Gastrocnemius medialis (tissue), 4 donors: ENCODE measurements at regions not wholly inside any gene's neighbourhood (a gene's known extent, or its start where the extent isn't known, plus 50 kb on each side); places are given as distances from the start of the nearest gene placed in this dataset.

Experiments used
- ATAC-seq, 2 donors: fragments of 150-250 bp; one replicate each; pipeline ENCODE4 v1.9.1; 2016
- DNase-seq, 2 donors: peaks; one replicate each; pipeline ENCODE4 v3.0.0-alpha.2; 2019
- H3K27ac ChIP-seq, 4 donors: fragments of 200-600 bp; sonication (generic); 1 replicate in 1 of 4; 2 replicates in 3 of 4; pipeline ENCODE4 v1.5.1; 2016 to 2018; ENCODE audit warnings: mild to moderate bottlenecking in 2 of 4, moderate library complexity in 1 of 4
- H3K27me3 ChIP-seq, 3 donors: fragments of 200-600 bp; sonication (generic) in 2 of 3; 1 replicate in 1 of 3; 2 replicates in 2 of 3; pipeline versions ENCODE4 v1.5.1 to v1.6.0; 2016 to 2019; ENCODE audit warnings: mild to moderate bottlenecking in 1 of 3, moderate library complexity in 1 of 3
- H3K36me3 ChIP-seq, 2 donors: fragments of 200-600 bp; sonication (generic) in 1 of 2; one replicate each; pipeline ENCODE4 v1.5.1; 2017 to 2018
- H3K4me1 ChIP-seq, 2 donors: fragments of 200-600 bp; sonication (generic) in 1 of 2; one replicate each; pipeline ENCODE4 v1.5.1; 2016 to 2017; ENCODE audit warnings: mild to moderate bottlenecking in 2 of 2
- H3K4me3 ChIP-seq, 4 donors: fragments of 200-600 bp; sonication (generic) in 3 of 4; 1 replicate in 1 of 4; 2 replicates in 3 of 4; pipeline ENCODE4 v1.5.1; 2016 to 2019; ENCODE audit warnings: mild to moderate bottlenecking in 2 of 4
- H3K9me3 ChIP-seq, 3 donors: fragments of 200-600 bp; sonication (generic) in 2 of 3; 1 replicate in 1 of 3; 2 replicates in 2 of 3; pipeline ENCODE4 v1.5.1; 2016 to 2019
- CTCF ChIP-seq, 5 experiments: fragments of 450-650 bp in 3 of 5; fragments of 200-600 bp in 2 of 5; sonication (generic) in 2 of 5; IDR thresholded peaks in 4 of 5; conservative IDR thresholded peaks in 1 of 5; 1 replicate in 4 of 5; 2 replicates in 1 of 5; pipeline ENCODE4 v1.5.1; 2016 to 2019; ENCODE audit warnings: antibody characterized with exemption in 5 of 5, mild to moderate bottlenecking in 3 of 5, moderate library complexity in 3 of 5
- POLR2A ChIP-seq, 2 donors: fragments of 450-650 bp; IDR thresholded peaks; one replicate each; pipeline ENCODE4 v1.6.1; 2017; ENCODE audit warnings: antibody characterized with exemption in 2 of 2, mild to moderate bottlenecking in 2 of 2, moderate library complexity in 2 of 2
- in situ Hi-C, 4 donors: fragments of 200-750 bp; cut with MboI; loops; one replicate each; pipeline versions ENCODE4 v1.15.0 to v1.8.0; 2017; ENCODE audit warnings: low sequenced_read_pairs in 4 of 4
- intact Hi-C: fragments of 100-400 bp; cut with DNase I; formaldehyde crosslinking; loops from one replicate; pipeline ENCODE4 v1.15.1; 2023; ENCODE audit warnings: low total_unique reads

- ATAC-seq (no peak), DNase-seq (no peak)
- Histone ChIP-seq H3K27ac (no peak overlapping the region), H3K9me3 (no peaks in the 10 kb centered on the region), H3K27me3 (no peaks in the 10 kb centered on the region), H3K4me1 (no peaks in the 10 kb centered on the region), H3K4me3 (no peak overlapping the region), H3K36me3 (no peaks in the 10 kb centered on the region)
- TF ChIP-seq POLR2A (IDR thresholded peaks at IDR 0.05) (no peak), CTCF (IDR thresholded peaks at IDR 0.05 in 4 of 5, conservative IDR thresholded peaks at IDR 0.05 in 1 of 5) (no peak)
- in situ Hi-C loops: loop anchor here in 3 of 4 donors (10.0 to 25.0 kb wide), 2 partner anchors 1253 to 1276 kb away; no protein-coding TSS in a partner anchor
- intact Hi-C loops: no loop called here
Measured at GRCh38 chr12:92640691-92641090, 62.1 kb upstream of the PLEKHG7 start.

GRCh38 chr12:92639017-92639416 is 63.8 kb upstream of the PLEKHG7 start:
- no peak for TF ChIP-seq CTCF (IDR thresholded peaks at IDR 0.05 in 4 of 5, conservative IDR thresholded peaks at IDR 0.05 in 1 of 5)
- TF ChIP-seq POLR2A (IDR thresholded peaks at IDR 0.05): no peak
- DNase-seq (no peak), ATAC-seq (no peak)
- intact Hi-C loops: no loop called here
- in situ Hi-C loops: loop anchor here in 2 of 4 donors (25.0 kb wide), 1 partner anchor 1252 kb away; no protein-coding TSS in a partner anchor
- Histone ChIP-seq H3K4me1 (no peaks in the 10 kb centered on the region), H3K36me3 (no peaks in the 10 kb centered on the region), H3K27me3 (no peaks in the 10 kb centered on the region), H3K4me3 (no peak overlapping the region), H3K27ac (no peak overlapping the region), H3K9me3 (no peaks in the 10 kb centered on the region)

- TF ChIP-seq POLR2A (IDR thresholded peaks at IDR 0.05): no peak
- no peak for TF ChIP-seq CTCF (IDR thresholded peaks at IDR 0.05 in 4 of 5, conservative IDR thresholded peaks at IDR 0.05 in 1 of 5)
- no peak for ATAC-seq
- in situ Hi-C loops: loop anchor here in 2 of 4 donors (25.0 kb wide), 1 partner anchor 1247 kb away; no protein-coding TSS in a partner anchor
Measured at GRCh38 chr12:92634730-92635129, 68.1 kb upstream of the PLEKHG7 start.

GRCh38 chr12:92634202-92634601 is 68.6 kb upstream of the PLEKHG7 start:
- no peak for ATAC-seq
- TF ChIP-seq POLR2A (IDR thresholded peaks at IDR 0.05): no peak
- TF ChIP-seq CTCF (IDR thresholded peaks at IDR 0.05 in 4 of 5, conservative IDR thresholded peaks at IDR 0.05 in 1 of 5): no peak
- H3K27me3 ChIP-seq: no peaks in the 10 kb centered on the region
- no peak overlapping the region for H3K27ac ChIP-seq
- DNase-seq: no peak
- in situ Hi-C loops (loop anchor here in 2 of 4 donors (25.0 kb wide), 1 partner anchor 1247 kb away; no protein-coding TSS in a partner anchor), intact Hi-C loops (no loop called here)
- H3K4me3 ChIP-seq: no peak overlapping the region
- no peaks in the 10 kb centered on the region for H3K9me3 ChIP-seq
- no peaks in the 10 kb centered on the region for H3K4me1 ChIP-seq
- no peaks in the 10 kb centered on the region for H3K36me3 ChIP-seq

More at GRCh38 chr12:92634730-92635129, 68.1 kb upstream of the PLEKHG7 start:
- no peak for DNase-seq
- no peaks in the 10 kb centered on the region for H3K36me3 ChIP-seq
- no peaks in the 10 kb centered on the region for H3K9me3 ChIP-seq
- H3K27me3 ChIP-seq: no peaks in the 10 kb centered on the region
- intact Hi-C loops: no loop called here
- H3K4me3 ChIP-seq: no peak overlapping the region
- H3K4me1 ChIP-seq: no peaks in the 10 kb centered on the region
- H3K27ac ChIP-seq: no peak overlapping the region

GRCh38 chr12:92630968-92631367 is 71.8 kb upstream of the PLEKHG7 start:
- Histone ChIP-seq H3K4me3 (no peak overlapping the region), H3K27ac (no peak overlapping the region), H3K27me3 (no peaks in the 10 kb centered on the region), H3K9me3 (no peaks in the 10 kb centered on the region), H3K36me3 (no peaks in the 10 kb centered on the region), H3K4me1 (no peaks in the 10 kb centered on the region)
- ATAC-seq: no peak
- DNase-seq: no peak
- in situ Hi-C loops: loop anchor here in 2 of 4 donors (25.0 kb wide), 1 partner anchor 1244 kb away; no protein-coding TSS in a partner anchor
- intact Hi-C loops: no loop called here
- TF ChIP-seq CTCF (IDR thresholded peaks at IDR 0.05 in 4 of 5, conservative IDR thresholded peaks at IDR 0.05 in 1 of 5): no peak
